ENCODE measurements at regions not wholly inside any gene's neighbourhood (a gene's known extent, or its start where the extent isn't known, plus 50 kb on each side); places are given as distances from the start of the nearest gene placed in this dataset.

- H3K4me1 ChIP-seq (ENCODE audit: control insufficient read depth, insufficient read depth, low read length): no peaks in the 10 kb centered on the region
Measured at GRCh38 chr13:88754141-88754540, 1083.0 kb downstream of the SLITRK5 start.

GRCh38 chr13:88761145-88761544 is 1090.0 kb downstream of the SLITRK5 start:
- no peaks in the 10 kb centered on the region for H3K4me1 ChIP-seq (ENCODE audit: control insufficient read depth, insufficient read depth, low read length)
- H3K9me3 ChIP-seq (ENCODE audit: control insufficient read depth, insufficient read depth, low read depth, low read length): no peaks in the 10 kb centered on the region
- CTCF ChIA-PET: no interaction called here
- H3K36me3 ChIP-seq (ENCODE audit: control insufficient read depth in 2 of 2, insufficient read depth in 1 of 2, low read length in 2 of 2): no peaks in the 10 kb centered on the region
- H3K27ac ChIP-seq (ENCODE audit: extremely low read depth, low read depth, low read length): no peak overlapping the region
- POLR2A ChIA-PET: no interaction called here
- no peak for TF ChIP-seq ZNF18 (tag by site-specific recombination; IDR thresholded peaks at IDR 0.05)
- TF ChIP-seq ZBTB20 (tag by site-specific recombination; IDR thresholded peaks at IDR 0.05): no peak
- TF ChIP-seq ZNF221 (tag by site-specific recombination; IDR thresholded peaks at IDR 0.05; ENCODE audit: borderline replicate concordance): no peak
- H3K4me3 ChIP-seq (ENCODE audit: low read depth, low read length): no peak overlapping the region

More at GRCh38 chr13:88754141-88754540, 1083.0 kb downstream of the SLITRK5 start:
- Histone ChIP-seq H3K9me3 (ENCODE audit: control insufficient read depth, insufficient read depth, low read depth, low read length) (no peaks in the 10 kb centered on the region), H3K27ac (ENCODE audit: extremely low read depth, low read depth, low read length) (no peak overlapping the region), H3K36me3 (ENCODE audit: control insufficient read depth in 2 of 2, insufficient read depth in 1 of 2, low read length in 2 of 2) (no peaks in the 10 kb centered on the region), H3K4me3 (ENCODE audit: low read depth, low read length) (no peak overlapping the region)
- TF ChIP-seq KLF17 (tag by site-specific recombination; IDR thresholded peaks at IDR 0.05) (no peak), ZNF596 (tag by site-specific recombination; IDR thresholded peaks at IDR 0.05) (no peak), GLIS2 (tag by site-specific recombination; IDR thresholded peaks at IDR 0.05) (no peak), ZNF48 (tag by site-specific recombination; IDR thresholded peaks at IDR 0.05) (no peak), ZNF221 (tag by site-specific recombination; IDR thresholded peaks at IDR 0.05; ENCODE audit: borderline replicate concordance) (no peak)
- ChIA-PET CTCF (no interaction called here), POLR2A (no interaction called here)

GRCh38 chr13:88764103-88764502 is 1092.9 kb downstream of the SLITRK5 start:
- ChIA-PET CTCF (no interaction called here), POLR2A (no interaction called here)
- Histone ChIP-seq H3K36me3 (ENCODE audit: control insufficient read depth in 2 of 2, insufficient read depth in 1 of 2, low read length in 2 of 2) (no peaks in the 10 kb centered on the region), H3K9me3 (ENCODE audit: control insufficient read depth, insufficient read depth, low read depth, low read length) (no peaks in the 10 kb centered on the region), H3K4me3 (ENCODE audit: low read depth, low read length) (no peak overlapping the region), H3K4me1 (ENCODE audit: control insufficient read depth, insufficient read depth, low read length) (no peaks in the 10 kb centered on the region), H3K27ac (ENCODE audit: extremely low read depth, low read depth, low read length) (no peak overlapping the region)
- TF ChIP-seq ZFHX2 (tag by site-specific recombination; conservative IDR thresholded peaks at IDR 0.05) (no peak), GLI4 (tag by site-specific recombination; IDR thresholded peaks at IDR 0.05) (no peak), GFI1B (tag by site-specific recombination; IDR thresholded peaks at IDR 0.05) (no peak), ZNF335 (tag by site-specific recombination; conservative IDR thresholded peaks at IDR 0.05) (no peak), ZSCAN23 (tag by site-specific recombination; IDR thresholded peaks at IDR 0.05) (no peak), ZNF670 (tag by site-specific recombination; IDR thresholded peaks at IDR 0.05; ENCODE audit: low read depth) (no peak), GLI2 (tag by site-specific recombination; IDR thresholded peaks at IDR 0.05; ENCODE audit: borderline replicate concordance, low read depth) (no peak), ZNF645 (tag by site-specific recombination; IDR thresholded peaks at IDR 0.05) (no peak), ZNF366 (tag by site-specific recombination; conservative IDR thresholded peaks at IDR 0.05) (no peak), HOXA7 (CRISPR knock-in tag; IDR thresholded peaks at IDR 0.05; ENCODE audit: borderline replicate concordance) (no peak)

Data from HEK293 (cell line).